GM19238 (cell line): ENCODE measurements at regions not wholly inside any gene's neighbourhood (a gene's known extent, or its start where the extent isn't known, plus 50 kb on each side); places are given as distances from the start of the nearest gene placed in this dataset.

Experiments used
- DNase-seq: peaks from one replicate; pipeline ENCODE4 v3.0.0; 2011; ENCODE audit warnings: low spot score; ENCODE audit not compliant: insufficient read length

GRCh38 chr1:55724551-55725325 lies 509.6 kb upstream of the USP24 start:
- DNase-seq: no peak

- no peak for DNase-seq
Measured at GRCh38 chr1:55723001-55723400, 507.8 kb upstream of the USP24 start.

GRCh38 chr1:55720261-55720660 lies 505.1 kb upstream of the USP24 start:
- no peak for DNase-seq

- no peak for DNase-seq
Measured at GRCh38 chr1:55718758-55719671, 503.9 kb upstream of the USP24 start.

- DNase-seq: no peak
Measured at GRCh38 chr1:55717111-55717510, 501.9 kb upstream of the USP24 start.

GRCh38 chr1:55716610-55717009 lies 501.4 kb upstream of the USP24 start:
- DNase-seq: no peak

GRCh38 chr1:55716151-55716550 lies 501.0 kb upstream of the USP24 start:
- no peak for DNase-seq

GRCh38 chr1:55714230-55714629 lies 499.1 kb upstream of the USP24 start:
- DNase-seq: no peak

- no peak for DNase-seq
Measured at GRCh38 chr1:55713516-55713915, 498.4 kb upstream of the USP24 start.

GRCh38 chr1:55712148-55712547 lies 497.0 kb upstream of the USP24 start:
- DNase-seq: no peak

- DNase-seq: no peak
Measured at GRCh38 chr1:55708781-55709180, 493.6 kb upstream of the USP24 start.

- DNase-seq: no peak
Measured at GRCh38 chr1:55707846-55708245, 492.7 kb upstream of the USP24 start.

GRCh38 chr1:55707196-55707595 lies 492.0 kb upstream of the USP24 start:
- no peak for DNase-seq

GRCh38 chr1:55706397-55706796 lies 491.2 kb upstream of the USP24 start:
- DNase-seq: no peak

- DNase-seq: no peak
Measured at GRCh38 chr1:55703726-55704363, 488.7 kb upstream of the USP24 start.

GRCh38 chr1:55702064-55702463 lies 486.9 kb upstream of the USP24 start:
- no peak for DNase-seq

- DNase-seq: no peak
Measured at GRCh38 chr1:55700359-55701130, 485.4 kb upstream of the USP24 start.

- no peak for DNase-seq
Measured at GRCh38 chr1:55699228-55699627, 484.1 kb upstream of the USP24 start.

GRCh38 chr1:55697997-55698535 lies 482.9 kb upstream of the USP24 start:
- no peak for DNase-seq

- DNase-seq: no peak
Measured at GRCh38 chr1:55696891-55697290, 481.7 kb upstream of the USP24 start.

GRCh38 chr1:55696181-55696754 lies 481.1 kb upstream of the USP24 start:
- no peak for DNase-seq
